HepG2 (cell line): ENCODE measurements at regions not wholly inside any gene's neighbourhood (a gene's known extent, or its start where the extent isn't known, plus 50 kb on each side); places are given as distances from the start of the nearest gene placed in this dataset.

Experiments used
- ASH2L ChIP-seq: fragments of 300-600, 200-600 bp; sonication (generic); IDR thresholded peaks from 2 replicates; pipeline ENCODE4 v1.7.0; 2017; ENCODE audit warnings: low read depth, mild to moderate bottlenecking, moderate library complexity, mixed read lengths, low read length; ENCODE audit not compliant: insufficient read length
- PTBP1 ChIP-seq: fragments of 200-400 bp; formaldehyde crosslinking; IDR thresholded peaks from 2 replicates; pipeline ENCODE4 v1.6.1; 2018; ENCODE audit warnings: low read length, low read depth; ENCODE audit not compliant: poor library complexity, severe bottlenecking
- RBFOX2 ChIP-seq: fragments of 200-400 bp; formaldehyde crosslinking; IDR thresholded peaks from 2 replicates; pipeline ENCODE4 v1.6.1; 2017; ENCODE audit warnings: low read depth, mild to moderate bottlenecking, low read length
- TBX3 ChIP-seq: fragments of 450-650 bp; IDR thresholded peaks from 2 replicates; pipeline ENCODE4 v1.6.1; 2017; ENCODE audit warnings: antibody characterized with exemption, mild to moderate bottlenecking, inconsistent platforms, borderline replicate concordance
- ZC3H4 ChIP-seq: sonication (generic); formaldehyde crosslinking; IDR thresholded peaks from 2 replicates; pipeline ENCODE4 v1.4.0; 2020; ENCODE audit warnings: missing genetic modification reagents, borderline replicate concordance
- ZNF224 ChIP-seq: sonication (generic); formaldehyde crosslinking; IDR thresholded peaks from 2 replicates; pipeline ENCODE4 v1.5.0; 2020; ENCODE audit warnings: mild to moderate bottlenecking, missing genetic modification reagents
- ZNF292 ChIP-seq: sonication (generic); formaldehyde crosslinking; IDR thresholded peaks from 2 replicates; pipeline ENCODE4 v1.8.1; 2022; ENCODE audit warnings: mild to moderate bottlenecking, low read depth, missing genetic modification reagents, borderline replicate concordance
- ZNF367 ChIP-seq: sonication (generic); formaldehyde crosslinking; IDR thresholded peaks from 2 replicates; pipeline ENCODE4 v1.4.0; 2020; ENCODE audit warnings: missing genetic modification reagents, borderline replicate concordance
- ZNF44 ChIP-seq: sonication (generic); formaldehyde crosslinking; IDR thresholded peaks from 2 replicates; pipeline ENCODE4 v1.5.1; 2020; ENCODE audit warnings: mild to moderate bottlenecking, missing genetic modification reagents
- ZNF616 ChIP-seq: sonication (generic); formaldehyde crosslinking; IDR thresholded peaks from 2 replicates; pipeline ENCODE4 v1.5.0; 2020; ENCODE audit warnings: low read depth, mild to moderate bottlenecking, missing genetic modification reagents
- ZZZ3 ChIP-seq: sonication (generic); formaldehyde crosslinking; IDR thresholded peaks from 2 replicates; pipeline ENCODE4 v1.4.0; 2020; ENCODE audit warnings: missing genetic modification reagents, mild to moderate bottlenecking, borderline replicate concordance
- TF ChIP-seq, protein P1 (sequence below): sonication (generic); formaldehyde crosslinking; IDR thresholded peaks from 2 replicates; pipeline ENCODE4 v1.4.0; 2020; ENCODE audit warnings: missing genetic modification reagents
- TF ChIP-seq, protein P2 (sequence below): sonication (generic); formaldehyde crosslinking; IDR thresholded peaks from 2 replicates; pipeline ENCODE4 v1.4.0; 2020; ENCODE audit warnings: missing genetic modification reagents, mild to moderate bottlenecking, borderline replicate concordance
- TF ChIP-seq, protein P3 (sequence below): sonication (generic); formaldehyde crosslinking; IDR thresholded peaks from 2 replicates; pipeline ENCODE4 v1.4.0; 2020; ENCODE audit warnings: missing genetic modification reagents

DNA sequence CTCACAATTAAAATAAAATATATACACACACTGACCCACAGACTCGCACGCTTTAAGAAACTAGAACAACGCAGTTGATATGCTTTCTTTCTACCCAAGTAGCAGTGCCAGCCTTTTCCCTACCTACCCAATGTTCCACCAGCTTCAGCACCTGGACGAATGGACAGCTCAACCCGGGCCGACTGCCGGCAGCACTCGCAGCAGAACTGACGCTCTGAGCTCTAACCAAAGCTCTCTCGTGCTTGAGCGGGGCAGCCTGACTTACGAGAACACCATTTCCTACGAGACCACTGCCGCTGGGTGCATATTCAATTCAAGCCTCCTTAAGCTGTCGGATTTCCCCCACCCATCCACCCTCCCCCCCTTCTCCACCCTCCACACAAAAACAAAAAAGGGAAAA lies 127.4 kb upstream of the DPYD start (continued):
- TF ChIP-seq, protein P1, sequence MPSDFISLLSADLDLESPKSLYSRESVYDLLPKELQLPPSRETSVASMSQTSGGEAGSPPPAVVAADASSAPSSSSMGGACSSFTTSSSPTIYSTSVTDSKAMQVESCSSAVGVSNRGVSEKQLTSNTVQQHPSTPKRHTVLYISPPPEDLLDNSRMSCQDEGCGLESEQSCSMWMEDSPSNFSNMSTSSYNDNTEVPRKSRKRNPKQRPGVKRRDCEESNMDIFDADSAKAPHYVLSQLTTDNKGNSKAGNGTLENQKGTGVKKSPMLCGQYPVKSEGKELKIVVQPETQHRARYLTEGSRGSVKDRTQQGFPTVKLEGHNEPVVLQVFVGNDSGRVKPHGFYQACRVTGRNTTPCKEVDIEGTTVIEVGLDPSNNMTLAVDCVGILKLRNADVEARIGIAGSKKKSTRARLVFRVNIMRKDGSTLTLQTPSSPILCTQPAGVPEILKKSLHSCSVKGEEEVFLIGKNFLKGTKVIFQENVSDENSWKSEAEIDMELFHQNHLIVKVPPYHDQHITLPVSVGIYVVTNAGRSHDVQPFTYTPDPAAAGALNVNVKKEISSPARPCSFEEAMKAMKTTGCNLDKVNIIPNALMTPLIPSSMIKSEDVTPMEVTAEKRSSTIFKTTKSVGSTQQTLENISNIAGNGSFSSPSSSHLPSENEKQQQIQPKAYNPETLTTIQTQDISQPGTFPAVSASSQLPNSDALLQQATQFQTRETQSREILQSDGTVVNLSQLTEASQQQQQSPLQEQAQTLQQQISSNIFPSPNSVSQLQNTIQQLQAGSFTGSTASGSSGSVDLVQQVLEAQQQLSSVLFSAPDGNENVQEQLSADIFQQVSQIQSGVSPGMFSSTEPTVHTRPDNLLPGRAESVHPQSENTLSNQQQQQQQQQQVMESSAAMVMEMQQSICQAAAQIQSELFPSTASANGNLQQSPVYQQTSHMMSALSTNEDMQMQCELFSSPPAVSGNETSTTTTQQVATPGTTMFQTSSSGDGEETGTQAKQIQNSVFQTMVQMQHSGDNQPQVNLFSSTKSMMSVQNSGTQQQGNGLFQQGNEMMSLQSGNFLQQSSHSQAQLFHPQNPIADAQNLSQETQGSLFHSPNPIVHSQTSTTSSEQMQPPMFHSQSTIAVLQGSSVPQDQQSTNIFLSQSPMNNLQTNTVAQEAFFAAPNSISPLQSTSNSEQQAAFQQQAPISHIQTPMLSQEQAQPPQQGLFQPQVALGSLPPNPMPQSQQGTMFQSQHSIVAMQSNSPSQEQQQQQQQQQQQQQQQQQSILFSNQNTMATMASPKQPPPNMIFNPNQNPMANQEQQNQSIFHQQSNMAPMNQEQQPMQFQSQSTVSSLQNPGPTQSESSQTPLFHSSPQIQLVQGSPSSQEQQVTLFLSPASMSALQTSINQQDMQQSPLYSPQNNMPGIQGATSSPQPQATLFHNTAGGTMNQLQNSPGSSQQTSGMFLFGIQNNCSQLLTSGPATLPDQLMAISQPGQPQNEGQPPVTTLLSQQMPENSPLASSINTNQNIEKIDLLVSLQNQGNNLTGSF (CRISPR knock-in tag) = no peak; the same call in 1 of the 2 replicates
- TF ChIP-seq ZZZ3 (no peak), RBFOX2 (no peak), ZC3H4 (CRISPR knock-in tag) (no peak), ZNF292 (CRISPR knock-in tag) (no peak), ASH2L (no peak), PTBP1 (no peak), ZNF44 (CRISPR knock-in tag) (no peak), ZNF616 (CRISPR knock-in tag) (0 out of 2 replicates have a peak, but pooled peaks have one; percentile 29), TBX3 (no peak), ZNF367 (CRISPR knock-in tag) (no peak), ZNF224 (CRISPR knock-in tag) (no peak)
- TF ChIP-seq, protein P2, sequence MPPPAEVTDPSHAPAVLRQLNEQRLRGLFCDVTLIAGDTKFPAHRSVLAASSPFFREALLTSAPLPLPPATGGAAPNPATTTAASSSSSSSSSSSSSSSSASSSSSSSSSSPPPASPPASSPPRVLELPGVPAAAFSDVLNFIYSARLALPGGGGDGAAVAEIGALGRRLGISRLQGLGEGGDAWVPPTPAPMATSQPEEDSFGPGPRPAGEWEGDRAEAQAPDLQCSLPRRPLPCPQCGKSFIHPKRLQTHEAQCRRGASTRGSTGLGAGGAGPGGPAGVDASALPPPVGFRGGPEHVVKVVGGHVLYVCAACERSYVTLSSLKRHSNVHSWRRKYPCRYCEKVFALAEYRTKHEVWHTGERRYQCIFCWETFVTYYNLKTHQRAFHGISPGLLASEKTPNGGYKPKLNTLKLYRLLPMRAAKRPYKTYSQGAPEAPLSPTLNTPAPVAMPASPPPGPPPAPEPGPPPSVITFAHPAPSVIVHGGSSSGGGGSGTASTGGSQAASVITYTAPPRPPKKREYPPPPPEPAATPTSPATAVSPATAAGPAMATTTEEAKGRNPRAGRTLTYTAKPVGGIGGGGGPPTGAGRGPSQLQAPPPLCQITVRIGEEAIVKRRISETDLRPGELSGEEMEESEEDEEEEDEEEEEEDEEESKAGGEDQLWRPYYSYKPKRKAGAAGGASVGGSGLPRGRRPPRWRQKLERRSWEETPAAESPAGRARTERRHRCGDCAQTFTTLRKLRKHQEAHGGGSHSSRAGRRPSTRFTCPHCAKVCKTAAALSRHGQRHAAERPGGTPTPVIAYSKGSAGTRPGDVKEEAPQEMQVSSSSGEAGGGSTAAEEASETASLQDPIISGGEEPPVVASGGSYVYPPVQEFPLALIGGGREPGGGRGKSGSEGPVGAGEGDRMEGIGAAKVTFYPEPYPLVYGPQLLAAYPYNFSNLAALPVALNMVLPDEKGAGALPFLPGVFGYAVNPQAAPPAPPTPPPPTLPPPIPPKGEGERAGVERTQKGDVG = no peak
- TF ChIP-seq, protein P3, sequence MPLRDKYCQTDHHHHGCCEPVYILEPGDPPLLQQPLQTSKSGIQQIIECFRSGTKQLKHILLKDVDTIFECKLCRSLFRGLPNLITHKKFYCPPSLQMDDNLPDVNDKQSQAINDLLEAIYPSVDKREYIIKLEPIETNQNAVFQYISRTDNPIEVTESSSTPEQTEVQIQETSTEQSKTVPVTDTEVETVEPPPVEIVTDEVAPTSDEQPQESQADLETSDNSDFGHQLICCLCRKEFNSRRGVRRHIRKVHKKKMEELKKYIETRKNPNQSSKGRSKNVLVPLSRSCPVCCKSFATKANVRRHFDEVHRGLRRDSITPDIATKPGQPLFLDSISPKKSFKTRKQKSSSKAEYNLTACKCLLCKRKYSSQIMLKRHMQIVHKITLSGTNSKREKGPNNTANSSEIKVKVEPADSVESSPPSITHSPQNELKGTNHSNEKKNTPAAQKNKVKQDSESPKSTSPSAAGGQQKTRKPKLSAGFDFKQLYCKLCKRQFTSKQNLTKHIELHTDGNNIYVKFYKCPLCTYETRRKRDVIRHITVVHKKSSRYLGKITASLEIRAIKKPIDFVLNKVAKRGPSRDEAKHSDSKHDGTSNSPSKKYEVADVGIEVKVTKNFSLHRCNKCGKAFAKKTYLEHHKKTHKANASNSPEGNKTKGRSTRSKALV = peak; percentile 47; the same call in 1 of the 2 replicates
